IMR-90 (cell line): ENCODE measurements at regions not wholly inside any gene's neighbourhood (a gene's known extent, or its start where the extent isn't known, plus 50 kb on each side); places are given as distances from the start of the nearest gene placed in this dataset.

Experiments used
- ATAC-seq: fragments of 200-7000 bp; cut with Tn5 transposase; 2 replicates; pipeline ENCODE4 v1.9.1; 2020; ENCODE audit warnings: low read depth, mild to moderate bottlenecking, moderate library complexity
- BruUV-seq: library from RNA; stranded (reverse); fragments of 400-500 nt; replicated peaks from 2 replicates; lab custom pipeline; 2021; lab: Mats Ljungman, UMichigan
- CTCF ChIA-PET: fragments of 300-600 bp; formaldehyde crosslinking; extraction: SDS; loops from one replicate; lab custom pipeline; 2021; ENCODE audit warnings: antibody characterized with exemption; lab: Yijun Ruan, JAX
- POLR2A ChIA-PET: fragments of 300-600 bp; sonication (Branson Sonifier 250); formaldehyde crosslinking; loops from one replicate; lab custom pipeline; 2022; ENCODE audit warnings: antibody characterized with exemption; ENCODE audit not compliant: unreplicated experiment; lab: Charles Lee
- DNase-seq: peaks from one replicate; pipeline ENCODE4 v3.0.0; 2013
- H2AFZ ChIP-seq: replicated peaks from 2 replicates; pipeline ENCODE3; 2013; ENCODE audit warnings: low read length, mild to moderate bottlenecking; ENCODE audit not compliant: poor library complexity
- H2AK5ac ChIP-seq: 2 replicates; pipeline ENCODE4 v1.6.1; 2013; ENCODE audit warnings: low read depth, low read length, inconsistent platforms
- H2AK9ac ChIP-seq: replicated peaks from 2 replicates; pipeline ENCODE3; 2013; ENCODE audit warnings: mild to moderate bottlenecking, low read depth, low read length, moderate library complexity; ENCODE audit not compliant: poor library complexity
- H2BK120ac ChIP-seq: 2 replicates; pipeline ENCODE4 v1.6.1; 2013; ENCODE audit warnings: low read depth, low read length, inconsistent platforms
- H2BK15ac ChIP-seq: 3 replicates; pipeline ENCODE4 v1.6.1; 2013; ENCODE audit warnings: low read depth, low read length, inconsistent platforms
- H2BK20ac ChIP-seq: 2 replicates; pipeline ENCODE4 v1.6.1; 2013; ENCODE audit warnings: low read depth, mild to moderate bottlenecking, inconsistent platforms, low read length, moderate library complexity
- H2BK5ac ChIP-seq: 2 replicates; pipeline ENCODE4 v1.6.1; 2013; ENCODE audit warnings: mild to moderate bottlenecking, low read depth, low read length, inconsistent platforms; ENCODE audit not compliant: poor library complexity, severe bottlenecking
- H3K14ac ChIP-seq: replicated peaks from 2 replicates; pipeline ENCODE4 v1.6.1; 2013; ENCODE audit warnings: low read depth, low read length, inconsistent platforms
- H3K18ac ChIP-seq: 2 replicates; pipeline ENCODE4 v1.6.1; 2013; ENCODE audit warnings: low read depth, low read length, control low read depth
- H3K23ac ChIP-seq: 2 replicates; pipeline ENCODE4 v1.6.1; 2013; ENCODE audit warnings: low read depth, low read length, inconsistent platforms
- H3K27ac ChIP-seq: 2 replicates; pipeline ENCODE4 v1.5.1; 2013; ENCODE audit warnings: mild to moderate bottlenecking, control low read depth, low read length; ENCODE audit not compliant: insufficient read depth
- H3K27me3 ChIP-seq: 2 replicates; pipeline ENCODE4 v1.6.1; 2013; ENCODE audit warnings: low read length; ENCODE audit not compliant: control insufficient read depth, insufficient read depth
- H3K36me3 ChIP-seq: 2 replicates; pipeline ENCODE4 v1.6.1; 2013; ENCODE audit warnings: low read length, mixed read lengths; ENCODE audit not compliant: control insufficient read depth, insufficient read depth
- H3K4ac ChIP-seq: 2 replicates; pipeline ENCODE4 v1.6.1; 2013; ENCODE audit warnings: low read depth, low read length, inconsistent platforms
- H3K4me1 ChIP-seq: 2 replicates; pipeline ENCODE4 v1.6.1; 2013; ENCODE audit warnings: low read length, mixed read lengths; ENCODE audit not compliant: control insufficient read depth, insufficient read depth
- H3K4me2 ChIP-seq: 2 replicates; pipeline ENCODE4 v1.6.1; 2013; ENCODE audit warnings: low read depth, mild to moderate bottlenecking, control low read depth, low read length, moderate library complexity
- H3K4me3 ChIP-seq: 2 replicates; pipeline ENCODE4 v1.5.1; 2013; ENCODE audit warnings: low read depth, mild to moderate bottlenecking, control low read depth, low read length, moderate library complexity; ENCODE audit not compliant: insufficient read depth
- H3K56ac ChIP-seq: 2 replicates; pipeline ENCODE4 v1.6.1; 2013; ENCODE audit warnings: low read length, inconsistent platforms; ENCODE audit not compliant: insufficient read depth; ENCODE audit errors: extremely low read depth
- H3K79me1 ChIP-seq, 2 experiments: 2 replicates each; pipeline ENCODE4 v1.6.1; 2013; ENCODE audit warnings: low read length in 2 of 2, inconsistent platforms in 1 of 2, low read depth in 1 of 2
- H3K9ac ChIP-seq: 2 replicates; pipeline ENCODE4 v1.6.1; 2013; ENCODE audit warnings: low read depth, low read length, control low read depth
- H3K9me1 ChIP-seq: 2 replicates; pipeline ENCODE4 v1.6.1; 2013; ENCODE audit warnings: low read length, inconsistent platforms; ENCODE audit not compliant: insufficient read depth
- H3K9me3 ChIP-seq: 2 replicates; pipeline ENCODE4 v1.6.1; 2013; ENCODE audit warnings: low read length; ENCODE audit not compliant: control insufficient read depth, insufficient read depth
- H4K20me1 ChIP-seq: 2 replicates; pipeline ENCODE4 v1.6.1; 2013; ENCODE audit warnings: low read length, inconsistent platforms; ENCODE audit not compliant: insufficient read depth
- H4K5ac ChIP-seq: 2 replicates; pipeline ENCODE4 v1.6.1; 2013; ENCODE audit warnings: mild to moderate bottlenecking, low read depth, low read length, control low read depth
- H4K8ac ChIP-seq, 2 experiments: 2 replicates each; pipeline ENCODE4 v1.6.1; 2013; ENCODE audit warnings: low read depth in 2 of 2, low read length in 2 of 2, control low read depth in 1 of 2, inconsistent platforms in 1 of 2
- H4K91ac ChIP-seq: 2 replicates; pipeline ENCODE4 v1.6.1; 2013; ENCODE audit warnings: low read depth, low read length, inconsistent platforms; ENCODE audit not compliant: insufficient read depth
- CHD1 ChIP-seq: IDR thresholded peaks from 2 replicates; pipeline ENCODE4 v1.6.1; 2012; ENCODE audit warnings: low read depth, low read length, improper control_type of control experiment
- FOS ChIP-seq: fragments of 150-350 bp; IDR thresholded peaks from 2 replicates; pipeline ENCODE4 v1.6.1; 2016; ENCODE audit warnings: low read depth, low read length
- MAFK ChIP-seq: IDR thresholded peaks from 2 replicates; pipeline ENCODE4 v1.6.1; 2012; ENCODE audit warnings: low read depth, low read length, improper control_type of control experiment
- MAZ ChIP-seq: IDR thresholded peaks from 2 replicates; pipeline ENCODE4 v1.6.1; 2012; ENCODE audit warnings: low read depth, mild to moderate bottlenecking, low read length, improper control_type of control experiment, moderate library complexity, borderline replicate concordance
- MXI1 ChIP-seq: IDR thresholded peaks from 2 replicates; pipeline ENCODE4 v1.6.1; 2012; ENCODE audit warnings: low read depth, mild to moderate bottlenecking, low read length, moderate library complexity, borderline replicate concordance
- NFE2L2 ChIP-seq: fragments of 150-350 bp; IDR thresholded peaks from 2 replicates; pipeline ENCODE4 v1.6.1; 2016; ENCODE audit warnings: low read depth, mild to moderate bottlenecking, low read length
- SMC3 ChIP-seq: fragments of 150-350 bp; IDR thresholded peaks from 2 replicates; pipeline ENCODE4 v1.6.1; 2016; ENCODE audit warnings: low read depth, mild to moderate bottlenecking, antibody characterized with exemption, low read length, moderate library complexity
- WGBS, 2 experiments: methylation state at CpG; one replicate each; pipeline versions ENCODE4 v1.1.5 to v1.1.7; 2013; ENCODE audit warnings: missing lambda C conversion rate in 2 of 2; ENCODE audit not compliant: insufficient read length in 1 of 2; ENCODE audit errors: extremely low coverage in 2 of 2; 5-methylcytosine and 5-hydroxymethylcytosine counted together
- dilution Hi-C: fragments of 300-500 bp; cut with HindIII; formaldehyde crosslinking; loops from one replicate; pipeline ENCODE4 v1.14.3; 2018; ENCODE audit warnings: low sequenced_read_pairs; ENCODE audit not compliant: unreplicated experiment
- in situ Hi-C: fragments of 300-500 bp; cut with MboI; formaldehyde crosslinking; loops from 3 replicates; pipeline ENCODE4 v1.14.3; 2019; ENCODE audit warnings: low sequenced_read_pairs, inconsistent platforms, mixed read lengths
- intact Hi-C: fragments of 100-400 bp; cut with micrococcal nuclease; formaldehyde crosslinking; loops from 2 replicates; pipeline ENCODE4 v1.10.0; 2022
- TF ChIP-seq, protein P1 (sequence below): conservative IDR thresholded peaks from 2 replicates; pipeline ENCODE4 v1.5.1; 2012; ENCODE audit warnings: mild to moderate bottlenecking, low read depth, low read length, improper control_type of control experiment

GRCh38 chr6:170030284-170030815, 260.5 kb downstream of the DLL1 start:
- Histone ChIP-seq H3K27me3 (no peaks in the 10 kb centered on the region), H3K56ac (no peak overlapping the region), H3K9ac (no peak overlapping the region), H4K20me1 (no peaks in the 10 kb centered on the region), H3K14ac (no peak overlapping the region), H3K9me1 (no peaks in the 10 kb centered on the region), H2AFZ (no peak overlapping the region), H2BK20ac (no peak overlapping the region), H2BK120ac (no peak overlapping the region), H2BK5ac (no peak overlapping the region), H4K5ac (no peak overlapping the region), H3K9me3 (peaks cover 44% of the 10 kb centered on the region), H3K4me2 (no peak overlapping the region), H2AK5ac (no peak overlapping the region), H3K79me1 (no peaks in the 10 kb centered on the region), H3K4ac (no peak overlapping the region), H3K36me3 (no peaks in the 10 kb centered on the region), H4K91ac (no peak overlapping the region), H2BK15ac (no peak overlapping the region), H3K18ac (no peak overlapping the region), H3K23ac (no peak overlapping the region), H2AK9ac (no peak overlapping the region), H3K4me3 (no peak overlapping the region), H3K27ac (no peak overlapping the region), H3K4me1 (no peaks in the 10 kb centered on the region), H4K8ac (no peak overlapping the region)
- TF ChIP-seq SMC3 (no peak), MXI1 (no peak), CHD1 (no peak), MAZ (no peak), FOS (no peak), MAFK (no peak), NFE2L2 (no peak)
- TF ChIP-seq, protein P1, sequence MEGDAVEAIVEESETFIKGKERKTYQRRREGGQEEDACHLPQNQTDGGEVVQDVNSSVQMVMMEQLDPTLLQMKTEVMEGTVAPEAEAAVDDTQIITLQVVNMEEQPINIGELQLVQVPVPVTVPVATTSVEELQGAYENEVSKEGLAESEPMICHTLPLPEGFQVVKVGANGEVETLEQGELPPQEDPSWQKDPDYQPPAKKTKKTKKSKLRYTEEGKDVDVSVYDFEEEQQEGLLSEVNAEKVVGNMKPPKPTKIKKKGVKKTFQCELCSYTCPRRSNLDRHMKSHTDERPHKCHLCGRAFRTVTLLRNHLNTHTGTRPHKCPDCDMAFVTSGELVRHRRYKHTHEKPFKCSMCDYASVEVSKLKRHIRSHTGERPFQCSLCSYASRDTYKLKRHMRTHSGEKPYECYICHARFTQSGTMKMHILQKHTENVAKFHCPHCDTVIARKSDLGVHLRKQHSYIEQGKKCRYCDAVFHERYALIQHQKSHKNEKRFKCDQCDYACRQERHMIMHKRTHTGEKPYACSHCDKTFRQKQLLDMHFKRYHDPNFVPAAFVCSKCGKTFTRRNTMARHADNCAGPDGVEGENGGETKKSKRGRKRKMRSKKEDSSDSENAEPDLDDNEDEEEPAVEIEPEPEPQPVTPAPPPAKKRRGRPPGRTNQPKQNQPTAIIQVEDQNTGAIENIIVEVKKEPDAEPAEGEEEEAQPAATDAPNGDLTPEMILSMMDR, result no peak
- POLR2A ChIA-PET, result no interaction called here
- BruUV-seq, result no TSS peak
- dilution Hi-C loops, result no loop called here
- ATAC-seq (no peak), DNase-seq (no peak)
- intact Hi-C loops, result no loop called here
- in situ Hi-C loops, result no loop called here
- CTCF ChIA-PET, result interaction anchor here (0.6 kb wide), 2 partner anchors 303 to 486 kb away, joined by 3 to 4 read pairs; no protein-coding TSS in a partner anchor
- 74% methylated on average over 3 of the region's 12 CpGs; no CpG with 5 or more reads in 1 of the 2 experiments for WGBS, 2 experiments
